Mesothelial cell of epicardium (in vitro differentiated cells): ENCODE measurements at regions not wholly inside any gene's neighbourhood (a gene's known extent, or its start where the extent isn't known, plus 50 kb on each side); places are given as distances from the start of the nearest gene placed in this dataset.

ENCODE experiments used
- DNase-seq, 2 experiments: peaks; one replicate each; pipeline ENCODE4 v3.0.0; 2021; ENCODE audit warnings: low spot score in 2 of 2; ENCODE audit not compliant: unreplicated experiment in 2 of 2
- H3K27ac Mint-ChIP-seq: 2 replicates; pipeline ENCODE4 v1.8.0; 2021; ENCODE audit warnings: mixed read lengths
- H3K27me3 Mint-ChIP-seq: 2 replicates; pipeline ENCODE4 v1.8.0; 2021; ENCODE audit warnings: low read depth, mixed read lengths
- H3K36me3 Mint-ChIP-seq: 2 replicates; pipeline ENCODE4 v1.8.0; 2021; ENCODE audit warnings: mixed read lengths
- H3K4me1 Mint-ChIP-seq: 2 replicates; pipeline ENCODE4 v1.8.0; 2021; ENCODE audit warnings: mixed read lengths
- H3K4me3 Mint-ChIP-seq: 2 replicates; pipeline ENCODE4 v1.8.0; 2021; ENCODE audit warnings: mild to moderate bottlenecking, moderate library complexity, mixed read lengths
- H3K9me3 Mint-ChIP-seq: 2 replicates; pipeline ENCODE4 v1.8.0; 2021; ENCODE audit warnings: mixed read lengths
- TF ChIP-seq, protein P1 (sequence below): fragments of 200-600 bp; sonication (generic); IDR thresholded peaks from one replicate; pipeline ENCODE4 v1.5.0; 2021; ENCODE audit warnings: antibody characterized with exemption; ENCODE audit not compliant: unreplicated experiment

DNA sequence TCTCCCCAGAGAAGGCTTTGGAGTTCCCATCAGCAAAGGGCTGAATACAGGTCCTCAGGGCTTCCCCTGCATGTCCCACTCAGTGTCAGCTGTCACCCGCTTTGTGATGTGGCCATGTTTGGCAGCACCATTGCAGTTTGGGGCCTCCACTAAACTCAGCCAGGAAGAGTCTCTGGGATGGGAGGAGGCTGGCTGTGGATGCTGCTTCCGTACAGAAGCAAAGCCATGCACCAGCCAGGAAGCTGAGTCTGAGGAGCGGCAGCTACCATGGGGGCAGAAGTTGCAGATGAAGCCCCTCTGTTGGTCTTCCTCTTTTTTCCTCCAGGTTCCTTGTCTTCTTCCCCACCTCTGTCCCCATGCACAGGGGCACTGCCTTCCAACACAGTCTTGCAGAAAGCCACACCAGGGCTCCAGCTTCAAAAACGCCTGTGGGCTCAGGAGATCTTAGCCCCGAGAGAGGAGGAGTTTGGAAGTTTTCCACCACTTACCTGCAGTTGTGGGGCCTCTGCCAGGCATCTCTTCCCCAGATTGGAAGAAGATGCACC, 416.8 kb downstream of the NPHP4 start:
- Mint-ChIP-seq H3K27me3 (peaks cover 25% of the 10 kb centered on the region), H3K4me3 (no peak overlapping the region), H3K36me3 (no peaks in the 10 kb centered on the region), H3K9me3 (peaks cover 13% of the 10 kb centered on the region), H3K27ac (no peak overlapping the region), H3K4me1 (peaks cover 36% of the 10 kb centered on the region)
- TF ChIP-seq, protein P1, sequence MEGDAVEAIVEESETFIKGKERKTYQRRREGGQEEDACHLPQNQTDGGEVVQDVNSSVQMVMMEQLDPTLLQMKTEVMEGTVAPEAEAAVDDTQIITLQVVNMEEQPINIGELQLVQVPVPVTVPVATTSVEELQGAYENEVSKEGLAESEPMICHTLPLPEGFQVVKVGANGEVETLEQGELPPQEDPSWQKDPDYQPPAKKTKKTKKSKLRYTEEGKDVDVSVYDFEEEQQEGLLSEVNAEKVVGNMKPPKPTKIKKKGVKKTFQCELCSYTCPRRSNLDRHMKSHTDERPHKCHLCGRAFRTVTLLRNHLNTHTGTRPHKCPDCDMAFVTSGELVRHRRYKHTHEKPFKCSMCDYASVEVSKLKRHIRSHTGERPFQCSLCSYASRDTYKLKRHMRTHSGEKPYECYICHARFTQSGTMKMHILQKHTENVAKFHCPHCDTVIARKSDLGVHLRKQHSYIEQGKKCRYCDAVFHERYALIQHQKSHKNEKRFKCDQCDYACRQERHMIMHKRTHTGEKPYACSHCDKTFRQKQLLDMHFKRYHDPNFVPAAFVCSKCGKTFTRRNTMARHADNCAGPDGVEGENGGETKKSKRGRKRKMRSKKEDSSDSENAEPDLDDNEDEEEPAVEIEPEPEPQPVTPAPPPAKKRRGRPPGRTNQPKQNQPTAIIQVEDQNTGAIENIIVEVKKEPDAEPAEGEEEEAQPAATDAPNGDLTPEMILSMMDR = no peak
- peak in 1 of 2 experiments; percentile 33 for DNase-seq

DNA sequence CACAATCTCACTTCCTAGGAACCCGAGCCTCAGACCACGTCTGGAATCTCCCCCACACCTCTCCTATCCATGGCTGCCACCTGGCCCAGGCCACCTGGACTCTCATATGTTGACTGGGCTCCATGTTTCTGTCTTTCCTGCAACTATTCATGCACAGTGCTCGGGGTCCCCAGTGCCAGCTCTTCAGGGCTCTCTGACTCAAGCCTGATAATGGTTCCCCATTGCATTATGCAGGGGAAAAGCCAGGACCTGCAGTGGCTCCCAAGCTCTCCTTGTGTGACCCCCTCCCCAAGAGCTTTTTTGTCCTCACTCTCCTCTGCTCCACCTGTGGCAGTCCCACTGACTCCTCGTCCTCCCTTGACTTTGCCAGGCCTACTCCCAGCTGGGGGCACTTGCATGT, 417.6 kb downstream of the NPHP4 start:
- H3K4me1 Mint-ChIP-seq = peaks cover 36% of the 10 kb centered on the region
- H3K4me3 Mint-ChIP-seq = no peak overlapping the region
- H3K36me3 Mint-ChIP-seq = no peaks in the 10 kb centered on the region
- H3K27ac Mint-ChIP-seq = no peak overlapping the region
- TF ChIP-seq, protein P1 = no peak
- peaks cover 22% of the 10 kb centered on the region for H3K27me3 Mint-ChIP-seq
- DNase-seq = peak in 1 of 2 experiments; percentile 19
- peaks cover 17% of the 10 kb centered on the region for H3K9me3 Mint-ChIP-seq

DNA sequence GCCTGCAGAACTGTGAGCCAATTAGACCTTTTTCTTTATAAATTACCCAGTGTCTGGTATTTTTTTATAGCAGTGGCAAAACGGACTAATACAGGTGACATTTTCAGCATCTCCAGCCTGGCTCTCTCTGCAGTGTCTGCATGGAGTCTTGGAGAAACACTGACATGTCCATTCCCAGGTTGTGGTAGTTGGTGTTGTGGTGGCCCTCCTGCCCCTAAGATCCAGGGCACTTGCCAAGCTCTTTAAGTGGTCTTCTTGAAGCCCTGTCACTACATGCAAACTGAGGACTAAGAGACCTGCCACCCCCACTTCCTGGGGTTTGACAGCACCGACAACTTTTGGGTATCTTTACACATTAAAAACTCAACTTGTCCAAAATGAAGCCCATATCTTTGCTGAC, 419.4 kb downstream of the NPHP4 start:
- H3K27ac Mint-ChIP-seq = no peak overlapping the region
- no peak overlapping the region for H3K4me3 Mint-ChIP-seq
- H3K27me3 Mint-ChIP-seq = peaks cover 20% of the 10 kb centered on the region
- no peak for DNase-seq
- no peaks in the 10 kb centered on the region for H3K36me3 Mint-ChIP-seq
- TF ChIP-seq, protein P1 = no peak
- peaks cover 27% of the 10 kb centered on the region for H3K4me1 Mint-ChIP-seq
- peaks cover 27% of the 10 kb centered on the region for H3K9me3 Mint-ChIP-seq

DNA sequence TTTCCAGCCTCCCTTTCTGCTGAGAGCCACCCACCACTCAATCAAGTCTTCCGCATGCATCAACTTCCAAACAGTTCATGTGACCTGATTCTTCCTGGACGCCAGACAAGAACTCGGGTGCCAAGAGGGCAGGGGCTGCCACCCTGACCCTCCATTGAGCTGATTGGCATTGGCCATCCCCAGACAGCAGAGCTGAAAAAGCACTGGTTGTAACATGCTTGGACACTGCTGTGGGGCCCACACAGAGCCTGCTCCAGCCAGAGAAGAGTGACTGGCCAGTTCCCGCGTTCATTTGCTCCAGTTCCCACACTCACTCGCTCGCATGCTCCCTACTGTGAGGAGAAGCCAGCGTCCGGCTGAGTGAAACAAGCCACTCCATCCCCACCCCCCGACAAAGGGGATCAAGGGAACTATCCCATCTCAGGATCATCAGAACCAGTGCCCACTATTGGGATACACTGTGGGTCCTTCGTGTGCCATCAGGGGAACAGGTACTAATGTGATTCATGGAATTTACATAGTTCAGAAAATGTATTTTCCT, 420.3 kb downstream of the NPHP4 start:
- no peaks in the 10 kb centered on the region for H3K36me3 Mint-ChIP-seq
- TF ChIP-seq, protein P1 = no peak
- H3K4me3 Mint-ChIP-seq = no peak overlapping the region
- H3K27ac Mint-ChIP-seq = no peak overlapping the region
- peaks cover 27% of the 10 kb centered on the region for H3K9me3 Mint-ChIP-seq
- no peak for DNase-seq
- peaks cover 27% of the 10 kb centered on the region for H3K4me1 Mint-ChIP-seq
- H3K27me3 Mint-ChIP-seq = peaks cover 17% of the 10 kb centered on the region

DNA sequence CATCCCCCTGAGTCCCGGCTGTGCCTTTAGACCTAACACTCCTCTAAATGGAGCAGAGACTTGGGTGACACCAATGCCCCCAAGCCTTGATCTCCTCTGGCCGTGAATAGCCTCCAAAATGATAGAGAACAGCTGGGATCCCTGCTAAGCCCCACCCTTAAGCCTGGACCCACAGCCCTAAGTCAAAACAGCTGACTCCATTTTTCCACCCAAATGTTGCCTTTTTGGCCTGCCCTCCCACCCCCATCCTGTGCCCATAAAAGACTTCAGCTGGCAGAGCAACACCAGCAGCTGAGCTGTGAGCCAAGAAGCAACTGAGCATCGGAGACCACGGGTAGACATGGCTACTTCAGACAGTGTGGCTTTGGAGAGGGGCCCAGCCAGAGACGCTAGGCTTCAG, 420.8 kb downstream of the NPHP4 start:
- no peaks in the 10 kb centered on the region for H3K36me3 Mint-ChIP-seq
- TF ChIP-seq, protein P1 = no peak

More for the DNA sequence above, 420.8 kb downstream of the NPHP4 start:
- Mint-ChIP-seq H3K27me3 (peaks cover 12% of the 10 kb centered on the region), H3K27ac (no peak overlapping the region), H3K4me1 (peaks cover 27% of the 10 kb centered on the region), H3K9me3 (peaks cover 27% of the 10 kb centered on the region), H3K4me3 (no peak overlapping the region)
- no peak for DNase-seq
